ENCODE measurements at regions not wholly inside any gene's neighbourhood (a gene's known extent, or its start where the extent isn't known, plus 50 kb on each side); places are given as distances from the start of the nearest gene placed in this dataset.

- TF ChIP-seq CTCF (IDR thresholded peaks at IDR 0.05) (no peak), POLR2A (IDR thresholded peaks at IDR 0.05) (no peak), POLR2AphosphoS5 (IDR thresholded peaks at IDR 0.05) (no peak), EP300 (IDR thresholded peaks at IDR 0.05; ENCODE audit: low read depth) (no peak)
Observed at GRCh38 chr6:125623085-125623484, 126.3 kb upstream of the HEY2 start.

Data from transverse colon (tissue), 4 donors.